ENCODE measurements at regions not wholly inside any gene's neighbourhood (a gene's known extent, or its start where the extent isn't known, plus 50 kb on each side); places are given as distances from the start of the nearest gene placed in this dataset.

DNA sequence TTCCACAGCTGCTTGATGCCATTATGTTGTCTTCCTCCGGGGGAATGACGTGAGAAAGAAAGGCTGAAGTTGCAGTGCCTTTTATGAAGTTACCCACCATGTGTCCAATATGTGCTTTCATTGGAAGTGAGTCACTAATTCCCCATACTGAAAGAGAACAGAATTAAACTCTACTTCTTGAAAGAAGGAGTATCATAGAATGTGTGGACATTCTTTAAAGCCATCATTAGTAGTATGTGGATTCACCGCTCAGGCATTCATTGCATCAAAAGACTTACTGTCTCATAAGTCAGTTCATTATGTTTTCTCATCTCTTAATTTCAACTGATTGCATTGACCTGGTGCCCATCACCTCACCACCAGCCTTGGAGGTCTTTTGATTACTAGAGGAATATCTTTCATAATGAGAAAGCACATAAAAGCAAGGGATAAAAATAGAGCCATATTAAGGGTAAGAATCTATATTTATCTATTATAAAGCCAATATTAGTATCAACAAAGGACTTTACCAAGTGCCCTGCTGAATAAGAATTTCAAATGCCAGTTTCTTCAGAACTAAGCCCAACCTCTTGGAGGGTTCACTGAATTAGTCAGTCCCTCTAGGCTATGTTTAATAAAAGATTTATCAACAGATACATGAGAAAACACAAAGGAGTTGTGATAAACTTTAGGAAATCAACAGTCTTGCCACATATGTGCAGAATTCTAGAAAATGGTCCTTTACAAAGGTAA, 516.1 kb downstream of the NTRK2 start:
- TF ChIP-seq CTCF (IDR thresholded peaks at IDR 0.05; ENCODE audit: insufficient read depth, low read length, poor library complexity, severe bottlenecking), result no peak
- no peak for TF ChIP-seq EZH2phosphoT487 (conservative IDR thresholded peaks at IDR 0.05; ENCODE audit: low read length)
